ENCODE measurements at regions not wholly inside any gene's neighbourhood (a gene's known extent, or its start where the extent isn't known, plus 50 kb on each side); places are given as distances from the start of the nearest gene placed in this dataset.

- no peaks in the 10 kb centered on the region for H3K36me3 ChIP-seq
- TF ChIP-seq POLR2AphosphoS5 (IDR thresholded peaks at IDR 0.05) (no peak), POLR2A (IDR thresholded peaks at IDR 0.05) (no peak), CTCF (IDR thresholded peaks at IDR 0.05 in 8 of 11, conservative IDR thresholded peaks at IDR 0.05 in 3 of 11) (no peak)
- no peak overlapping the region for H3K27ac ChIP-seq
- intact Hi-C loops (cut with DNase I; ENCODE audit: low total_unique reads): no loop called here
- no peaks in the 10 kb centered on the region for H3K4me1 ChIP-seq
- no peak overlapping the region for H3K4me3 ChIP-seq
- WGBS, 5 donors: 74 to 83% (median 79%) methylated on average over 4 of the region's 4 CpGs
- DNase-seq: no peak
- no peaks in the 10 kb centered on the region for H3K27me3 ChIP-seq (replicated peaks in 1 of 7)
- H3K9me3 ChIP-seq: no peaks in the 10 kb centered on the region
Observed at GRCh38 chr11:130689222-130689908, 226.9 kb downstream of the SNX19 start.

GRCh38 chr11:130691581-130691980 is 224.7 kb downstream of the SNX19 start:
- H3K9me3 ChIP-seq: no peaks in the 10 kb centered on the region
- no peaks in the 10 kb centered on the region for H3K27me3 ChIP-seq (replicated peaks in 1 of 7)
- H3K27ac ChIP-seq: no peak overlapping the region
- H3K36me3 ChIP-seq: no peaks in the 10 kb centered on the region
- no peak for DNase-seq
- 68 to 86% (median 84%) methylated on average over 2 of the region's 2 CpGs for WGBS, 5 donors
- H3K4me1 ChIP-seq: no peaks in the 10 kb centered on the region
- TF ChIP-seq POLR2A (IDR thresholded peaks at IDR 0.05): no peak
- TF ChIP-seq POLR2AphosphoS5 (IDR thresholded peaks at IDR 0.05): no peak
- intact Hi-C loops (cut with DNase I; ENCODE audit: low total_unique reads): no loop called here
- no peak overlapping the region for H3K4me3 ChIP-seq

- 90 to 98% (median 91%) methylated on average over 4 of the region's 4 CpGs for WGBS, 5 donors
Observed at GRCh38 chr11:130692220-130692619, 224.1 kb downstream of the SNX19 start.

GRCh38 chr11:130693543-130693942 is 222.7 kb downstream of the SNX19 start:
- intact Hi-C loops (cut with DNase I; ENCODE audit: low total_unique reads): no loop called here
- DNase-seq: no peak
- WGBS, 5 donors: 87 to 96% (median 94%) methylated on average over 5 of the region's 5 CpGs

More at GRCh38 chr11:130692220-130692619, 224.1 kb downstream of the SNX19 start:
- Histone ChIP-seq H3K36me3 (no peaks in the 10 kb centered on the region), H3K9me3 (no peaks in the 10 kb centered on the region), H3K27ac (no peak overlapping the region), H3K4me3 (no peak overlapping the region), H3K4me1 (no peaks in the 10 kb centered on the region), H3K27me3 (replicated peaks in 1 of 7) (no peaks in the 10 kb centered on the region)
- intact Hi-C loops (cut with DNase I; ENCODE audit: low total_unique reads): no loop called here
- DNase-seq: no peak
- no peak for TF ChIP-seq POLR2A (IDR thresholded peaks at IDR 0.05)
- TF ChIP-seq POLR2AphosphoS5 (IDR thresholded peaks at IDR 0.05): no peak
- no peak for TF ChIP-seq CTCF (IDR thresholded peaks at IDR 0.05 in 8 of 11, conservative IDR thresholded peaks at IDR 0.05 in 3 of 11)

More at GRCh38 chr11:130693543-130693942, 222.7 kb downstream of the SNX19 start:
- no peaks in the 10 kb centered on the region for H3K27me3 ChIP-seq (replicated peaks in 1 of 7)
- TF ChIP-seq POLR2AphosphoS5 (IDR thresholded peaks at IDR 0.05) (no peak), CTCF (IDR thresholded peaks at IDR 0.05 in 8 of 11, conservative IDR thresholded peaks at IDR 0.05 in 3 of 11) (no peak), POLR2A (IDR thresholded peaks at IDR 0.05) (no peak)
- no peak overlapping the region for H3K27ac ChIP-seq
- H3K4me3 ChIP-seq: no peak overlapping the region
- H3K36me3 ChIP-seq: no peaks in the 10 kb centered on the region
- H3K4me1 ChIP-seq: no peaks in the 10 kb centered on the region
- H3K9me3 ChIP-seq: no peaks in the 10 kb centered on the region

All from spleen (tissue), 11 donors.